Esophagus (tissue), 2 donors: ENCODE measurements at regions not wholly inside any gene's neighbourhood (a gene's known extent, or its start where the extent isn't known, plus 50 kb on each side); places are given as distances from the start of the nearest gene placed in this dataset.
"Not testable (repeated sequence)": the region's sequence is repeated elsewhere in the genome, so short reads cannot be mapped to it uniquely, and the experiment has no call there.

Experiments
- H3K27ac ChIP-seq, 2 donors: one replicate each; pipeline ENCODE4 v1.5.1; 2013; ENCODE audit warnings: low read depth in 2 of 2, mild to moderate bottlenecking in 2 of 2, inconsistent platforms in 1 of 2, low read length in 1 of 2, moderate library complexity in 1 of 2
- H3K27me3 ChIP-seq, 2 donors: one replicate each; pipeline ENCODE4 v1.6.1; 2013; ENCODE audit warnings: low read length in 2 of 2, control low read depth in 1 of 2, mild to moderate bottlenecking in 1 of 2; ENCODE audit not compliant: insufficient read depth in 2 of 2, control insufficient read depth in 1 of 2
- H3K36me3 ChIP-seq, 2 donors: one replicate each; pipeline ENCODE4 v1.6.1; 2013; ENCODE audit warnings: low read length in 1 of 2; ENCODE audit not compliant: control insufficient read depth in 2 of 2, insufficient read depth in 2 of 2
- H3K4me1 ChIP-seq, 2 donors: one replicate each; pipeline ENCODE4 v1.6.1; 2013; ENCODE audit warnings: low read length in 1 of 2; ENCODE audit not compliant: control insufficient read depth in 2 of 2, insufficient read depth in 2 of 2
- H3K4me3 ChIP-seq, 2 donors: one replicate each; pipeline ENCODE4 v1.5.1; 2013; ENCODE audit warnings: low read length in 2 of 2, mild to moderate bottlenecking in 2 of 2, low read depth in 1 of 2, moderate library complexity in 1 of 2
- H3K9me3 ChIP-seq, 2 donors: one replicate each; pipeline ENCODE4 v1.6.1; 2013; ENCODE audit warnings: mild to moderate bottlenecking in 2 of 2, low read depth in 1 of 2, low read length in 1 of 2, moderate library complexity in 1 of 2; ENCODE audit not compliant: control insufficient read depth in 2 of 2, insufficient read depth in 1 of 2
- WGBS, 2 donors: extraction: QIAGEN DNeasy Blood & Tissue Kit; methylation state at CpG; one replicate each; pipeline ENCODE4 v1.1.7; 2013; 5-methylcytosine and 5-hydroxymethylcytosine counted together
- donor health status: healthy with polysubstance abuse.
- donor health status: Bipolar disorder and iron deficiency.

- no peaks in the 10 kb centered on the region for H3K27me3 ChIP-seq
- peaks cover 2 to 3% of the 10 kb centered on the region in 2 donors for H3K4me1 ChIP-seq
- no peaks in the 10 kb centered on the region for H3K36me3 ChIP-seq
- H3K27ac ChIP-seq: no peak overlapping the region
- no peak overlapping the region for H3K4me3 ChIP-seq
- H3K9me3 ChIP-seq: no peaks in the 10 kb centered on the region
- WGBS, 2 donors: 85 to 93% methylated on average over 6 of the region's 6 CpGs
These were observed 66.0 kb upstream of the TINAGL1 start for GRCh38 chr1:31510304-31510703.

- Histone ChIP-seq H3K4me3 (no peak overlapping the region), H3K36me3 (no peaks in the 10 kb centered on the region), H3K4me1 (peaks cover 2 to 3% of the 10 kb centered on the region in 2 donors), H3K9me3 (no peaks in the 10 kb centered on the region), H3K27me3 (no peaks in the 10 kb centered on the region), H3K27ac (no peak overlapping the region)
- 65 to 74% methylated on average over 8 of the region's 8 CpGs for WGBS, 2 donors
These were observed 65.2 kb upstream of the TINAGL1 start for GRCh38 chr1:31510853-31511789.

DNA sequence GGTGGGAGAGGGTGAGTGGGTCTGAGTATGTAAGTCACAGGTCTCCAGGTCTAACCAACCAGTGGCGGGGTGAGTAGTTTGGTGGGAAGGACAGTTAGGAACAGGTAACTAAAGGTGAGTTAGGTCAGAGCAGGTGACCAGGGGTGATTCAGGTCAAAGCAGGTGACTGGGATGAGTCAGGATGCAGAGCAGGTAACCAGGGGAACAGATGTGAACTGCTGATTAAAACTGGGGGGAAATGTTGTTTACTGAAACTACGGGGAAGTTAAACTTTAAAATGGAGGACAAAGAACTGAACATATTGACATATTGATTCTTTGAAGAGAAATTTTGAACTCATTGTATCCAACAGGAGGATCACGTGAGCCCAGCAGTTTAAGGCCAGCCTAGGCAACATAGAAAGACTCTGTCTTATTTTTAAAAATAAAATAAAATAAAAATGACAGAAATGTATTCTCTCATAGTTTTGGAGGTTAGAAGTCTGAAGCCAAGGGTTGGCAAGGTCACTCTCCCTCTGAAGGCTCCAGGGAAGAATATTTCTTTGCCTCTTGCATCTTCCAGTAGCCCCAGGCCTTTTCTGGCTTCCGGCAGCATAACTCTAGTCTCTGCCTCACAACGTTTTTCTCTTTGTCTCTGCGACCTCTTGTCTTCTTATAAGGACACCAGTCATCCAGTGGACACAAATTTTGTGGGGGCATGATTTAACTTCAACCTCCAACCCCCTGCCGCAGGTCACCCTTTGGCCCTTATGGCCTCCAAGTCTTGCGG is 64.3 kb upstream of the TINAGL1 start:
- no peak overlapping the region for H3K27ac ChIP-seq
- 61 to 64% methylated on average over 8 of the region's 8 CpGs for WGBS, 2 donors
- peaks cover 2 to 3% of the 10 kb centered on the region in 2 donors for H3K4me1 ChIP-seq
- H3K9me3 ChIP-seq: no peaks in the 10 kb centered on the region
- no peaks in the 10 kb centered on the region for H3K27me3 ChIP-seq
- H3K4me3 ChIP-seq: no peak overlapping the region
- H3K36me3 ChIP-seq: no peaks in the 10 kb centered on the region

GRCh38 chr1:31514117-31514516 is 62.2 kb upstream of the TINAGL1 start:
- no peaks in the 10 kb centered on the region for H3K36me3 ChIP-seq
- H3K27ac ChIP-seq: no peak overlapping the region
- 79 to 88% methylated on average over 5 of the region's 5 CpGs for WGBS, 2 donors
- no peak overlapping the region for H3K4me3 ChIP-seq
- no peaks in the 10 kb centered on the region for H3K9me3 ChIP-seq
- H3K27me3 ChIP-seq: no peaks in the 10 kb centered on the region
- peaks cover 2 to 3% of the 10 kb centered on the region in 2 donors for H3K4me1 ChIP-seq

GRCh38 chr1:31515056-31515775 is 61.1 kb upstream of the TINAGL1 start:
- no peaks in the 10 kb centered on the region for H3K27me3 ChIP-seq
- H3K27ac ChIP-seq: peak overlapping the region in 1 of 2 donors; percentile 22
- no peaks in the 10 kb centered on the region for H3K9me3 ChIP-seq
- peaks cover 2 to 3% of the 10 kb centered on the region in 2 donors for H3K4me1 ChIP-seq
- 43 to 53% methylated on average over 7 of the region's 7 CpGs for WGBS, 2 donors
- no peaks in the 10 kb centered on the region for H3K36me3 ChIP-seq
- no peak overlapping the region for H3K4me3 ChIP-seq

GRCh38 chr1:31515936-31516335 is 60.4 kb upstream of the TINAGL1 start:
- no peak overlapping the region for H3K27ac ChIP-seq
- WGBS, 2 donors: 89 to 90% methylated on average over 4 of the region's 4 CpGs
- H3K36me3 ChIP-seq: no peaks in the 10 kb centered on the region

DNA sequence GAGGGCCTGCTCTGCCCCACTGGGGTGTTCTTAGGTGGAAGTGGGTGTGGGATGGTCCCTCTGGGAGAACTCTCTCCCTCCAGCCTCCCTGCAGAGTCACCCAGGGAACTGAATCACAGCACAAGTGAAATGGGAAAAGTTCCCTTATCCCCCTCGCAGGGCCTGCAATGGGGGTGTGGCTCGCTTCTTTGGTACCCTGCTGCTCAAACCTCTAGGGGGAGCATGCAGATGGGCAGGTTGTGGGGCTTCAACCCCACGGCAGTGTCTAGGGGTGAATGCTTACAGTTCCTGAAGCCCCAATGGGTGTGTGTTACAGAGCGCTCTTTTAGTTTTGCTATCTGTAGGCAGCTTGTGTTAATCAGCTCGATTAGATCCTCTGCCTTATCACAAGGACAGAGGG is 59.0 kb upstream of the TINAGL1 start:
- Histone ChIP-seq H3K27me3 (no peaks in the 10 kb centered on the region), H3K9me3 (no peaks in the 10 kb centered on the region), H3K36me3 (no peaks in the 10 kb centered on the region), H3K4me3 (no peak overlapping the region), H3K4me1 (peaks cover 0 to 2% of the 10 kb centered on the region in 2 donors), H3K27ac (no peak overlapping the region)
- 75 to 78% methylated on average over 5 of the region's 5 CpGs for WGBS, 2 donors

More at GRCh38 chr1:31515936-31516335, 60.4 kb upstream of the TINAGL1 start:
- no peaks in the 10 kb centered on the region for H3K9me3 ChIP-seq
- H3K4me1 ChIP-seq: peaks cover 2 to 3% of the 10 kb centered on the region in 2 donors
- no peak overlapping the region for H3K4me3 ChIP-seq
- H3K27me3 ChIP-seq: no peaks in the 10 kb centered on the region

DNA sequence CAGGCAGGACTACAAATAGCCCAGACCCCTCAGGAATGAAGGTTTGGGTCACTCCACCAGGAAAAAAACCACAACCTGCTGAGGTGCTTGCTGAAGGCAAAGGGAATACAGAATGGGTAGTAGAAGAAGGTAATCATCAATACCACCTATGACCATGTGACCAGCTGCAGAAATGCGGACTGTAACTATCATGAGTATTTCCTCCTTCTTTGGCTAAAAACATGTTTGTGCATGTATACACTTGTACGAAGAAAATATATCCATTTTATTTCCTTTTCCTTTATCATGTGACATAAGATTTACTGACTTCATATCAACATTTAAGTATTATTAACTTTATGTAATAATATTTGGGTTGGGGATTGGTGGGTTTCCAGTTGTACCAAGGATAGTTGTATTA is 58.3 kb upstream of the TINAGL1 start:
- 71 to 74% methylated on average over 2 of the region's 2 CpGs for WGBS, 2 donors

GRCh38 chr1:31521761-31522555 is 54.4 kb upstream of the TINAGL1 start:
- Histone ChIP-seq H3K4me1 (peaks cover 0 to 2% of the 10 kb centered on the region in 2 donors), H3K9me3 (no peaks in the 10 kb centered on the region), H3K27ac (peak overlapping the region in 1 of 2 donors; percentile 13), H3K27me3 (no peaks in the 10 kb centered on the region), H3K4me3 (no peak overlapping the region), H3K36me3 (no peaks in the 10 kb centered on the region)
- WGBS, 2 donors: 75 to 78% methylated on average over 14 of the region's 14 CpGs

More for the DNA sequence above, 58.3 kb upstream of the TINAGL1 start:
- not testable (repeated sequence) for H3K4me3 ChIP-seq, H3K4me1 ChIP-seq, H3K36me3 ChIP-seq, H3K27ac ChIP-seq, H3K9me3 ChIP-seq, H3K27me3 ChIP-seq
